HCT116 (cell line): ENCODE measurements at regions not wholly inside any gene's neighbourhood (a gene's known extent, or its start where the extent isn't known, plus 50 kb on each side); places are given as distances from the start of the nearest gene placed in this dataset.
A peak's percentile ranks its signal among the peaks of the same experiment; 100 is the strongest.

ENCODE experiments used
- ATAC-seq: fragments of 200-7000 bp; cut with Tn5 transposase; 2 replicates; pipeline ENCODE4 v1.9.1; 2020; ENCODE audit warnings: mild to moderate bottlenecking, moderate library complexity
- BruUV-seq: library from RNA; stranded (reverse); fragments of 400-500 nt; replicated peaks from 2 replicates; lab custom pipeline; 2021; lab: Mats Ljungman, UMichigan
- CTCF ChIA-PET: fragments of 300-600 bp; sonication (Branson Sonifier 250); formaldehyde crosslinking; loops from one replicate; lab custom pipeline; 2021; ENCODE audit warnings: antibody characterized with exemption; lab: Charles Lee
- POLR2A ChIA-PET: fragments of 300-600, 350-600 bp; sonication (Branson Sonifier 250); formaldehyde crosslinking; loops from one replicate; lab custom pipeline; 2021; ENCODE audit warnings: antibody characterized with exemption; lab: Charles Lee
- RAD21 ChIA-PET, 2 experiments: fragments of 300-600 bp; sonication (Branson Sonifier 250); formaldehyde crosslinking; loops; one replicate each; lab custom pipeline; 2023; ENCODE audit warnings: low total read pairs in 2 of 2; ENCODE audit not compliant: uncharacterized antibody in 2 of 2, unreplicated experiment in 2 of 2, low non-redundant PET in 1 of 2; lab: Charles Lee
- DNase-seq: peaks from one replicate; pipeline ENCODE4 v3.0.0-alpha.2; 2010; ENCODE audit warnings: low read depth, low spot score
- H2AFZ ChIP-seq: fragments of 200-600 bp; shearing (Covaris generic), sonication (generic); 2 replicates; pipeline ENCODE4 v1.6.1; 2017; ENCODE audit warnings: low read depth, mixed run types, mixed read lengths, antibody characterized with exemption, low read length; ENCODE audit not compliant: poor library complexity, severe bottlenecking
- H3K27ac ChIP-seq: 2 replicates; pipeline ENCODE4 v1.5.1; 2012; ENCODE audit warnings: low read depth, low read length
- H3K27me3 ChIP-seq: fragments of 200-600 bp; sonication (generic); 2 replicates; pipeline ENCODE4 v1.6.1; 2016; ENCODE audit warnings: mixed run types, low read length, mixed read lengths; ENCODE audit not compliant: insufficient read depth
- H3K36me3 ChIP-seq, 2 experiments: fragments of 200-500 bp in 1 of 2; fragments of 200-600 bp in 1 of 2; sonication (Bioruptor generic) in 1 of 2; sonication (generic) in 1 of 2; 2 replicates each; pipeline versions ENCODE4 v1.5.1 to v1.6.1; 2014 to 2016; ENCODE audit warnings: low read length in 2 of 2, inconsistent platforms in 1 of 2, mixed read lengths in 1 of 2, mixed run types in 1 of 2; ENCODE audit not compliant: insufficient read depth in 2 of 2, control insufficient read depth in 1 of 2
- H3K4me1 ChIP-seq, 2 experiments: fragments of 200-600 bp in 1 of 2; sonication (generic) in 1 of 2; 2 replicates each; pipeline versions ENCODE4 v1.5.1 to v1.6.1; 2012 to 2017; ENCODE audit warnings: low read length in 2 of 2, inconsistent platforms in 1 of 2, mild to moderate bottlenecking in 1 of 2, mixed read lengths in 1 of 2, mixed run types in 1 of 2, moderate library complexity in 1 of 2; ENCODE audit not compliant: insufficient read depth in 2 of 2, control insufficient read depth in 1 of 2
- H3K4me2 ChIP-seq: fragments of 200-600 bp; sonication (generic); 2 replicates; pipeline ENCODE4 v1.6.1; 2017; ENCODE audit warnings: mixed run types, low read length, mixed read lengths
- H3K4me3 ChIP-seq, 2 experiments: fragments of 200-600 bp in 1 of 2; sonication (generic) in 1 of 2; replicated peaks in 1 of 2; 2 replicates each; pipeline ENCODE4 v1.5.1; 2011 to 2016; ENCODE audit warnings: low read length in 2 of 2, control low read depth in 1 of 2, low read depth in 1 of 2, mild to moderate bottlenecking in 1 of 2, mixed read lengths in 1 of 2, mixed run types in 1 of 2
- H3K79me2 ChIP-seq: fragments of 200-600 bp; sonication (generic); 2 replicates; pipeline ENCODE4 v1.6.1; 2017; ENCODE audit warnings: mild to moderate bottlenecking, mixed run types, low read length, moderate library complexity, mixed read lengths; ENCODE audit not compliant: insufficient read depth
- H3K9ac ChIP-seq: fragments of 200-600 bp; sonication (generic); 2 replicates; pipeline ENCODE4 v1.6.1; 2016; ENCODE audit warnings: low read length, mixed read lengths
- H3K9me2 ChIP-seq: fragments of 200-600 bp; sonication (generic), shearing (Covaris generic); 2 replicates; pipeline ENCODE4 v1.6.1; 2017; ENCODE audit warnings: mixed run types, mild to moderate bottlenecking, moderate library complexity; ENCODE audit not compliant: insufficient read depth
- H3K9me3 ChIP-seq, 2 experiments: fragments of 200-500 bp in 1 of 2; fragments of 200-600 bp in 1 of 2; sonication (Bioruptor generic) in 1 of 2; sonication (generic) in 1 of 2; 2 replicates each; pipeline ENCODE4 v1.6.1; 2014 to 2017; ENCODE audit warnings: low read length in 2 of 2, mixed read lengths in 2 of 2, inconsistent platforms in 1 of 2, low read depth in 1 of 2, mild to moderate bottlenecking in 1 of 2, mixed run types in 1 of 2, moderate library complexity in 1 of 2; ENCODE audit not compliant: control insufficient read depth in 1 of 2, insufficient read depth in 1 of 2
- H4K20me1 ChIP-seq: fragments of 200-600 bp; sonication (generic), shearing (Covaris generic); 2 replicates; pipeline ENCODE4 v1.6.1; 2017; ENCODE audit warnings: mixed run types, mild to moderate bottlenecking, moderate library complexity; ENCODE audit not compliant: insufficient read depth
- ATF3 ChIP-seq: IDR thresholded peaks from 2 replicates; pipeline ENCODE4 v1.6.1; 2012
- CBX3 ChIP-seq: IDR thresholded peaks from 2 replicates; pipeline ENCODE4 v1.6.1; 2012; ENCODE audit warnings: low read depth
- CTCF ChIP-seq, 3 experiments: fragments of 200-600 bp in 1 of 3; sonication (generic) in 1 of 3; IDR thresholded peaks in 2 of 3; conservative IDR thresholded peaks in 1 of 3; 2 replicates each; pipeline ENCODE4 v1.5.1; 2012 to 2017; ENCODE audit warnings: low read depth in 2 of 3, low read length in 2 of 3, antibody characterized with exemption in 1 of 3, borderline replicate concordance in 1 of 3, control low read depth in 1 of 3, mild to moderate bottlenecking in 1 of 3, mixed read lengths in 1 of 3, mixed run types in 1 of 3, moderate library complexity in 1 of 3; ENCODE audit not compliant: insufficient read depth in 1 of 3
- EGR1 ChIP-seq: IDR thresholded peaks from 2 replicates; pipeline ENCODE4 v1.6.1; 2012; ENCODE audit warnings: low read depth
- EZH2 ChIP-seq: fragments of 200-600 bp; sonication (generic); IDR thresholded peaks from 2 replicates; pipeline ENCODE4 v1.6.1; 2017; ENCODE audit warnings: antibody characterized with exemption, mixed run types
- EZH2phosphoT487 ChIP-seq: fragments of 200-600 bp; IDR thresholded peaks from 2 replicates; pipeline ENCODE4 v1.6.1; 2018; ENCODE audit warnings: antibody characterized with exemption, borderline replicate concordance
- FOSL1 ChIP-seq: IDR thresholded peaks from 2 replicates; pipeline ENCODE4 v1.6.1; 2012; ENCODE audit warnings: low read depth
- MAX ChIP-seq: IDR thresholded peaks from 2 replicates; pipeline ENCODE4 v1.6.1; 2012
- POLR2AphosphoS5 ChIP-seq: IDR thresholded peaks from 2 replicates; pipeline ENCODE4 v1.6.1; 2011; ENCODE audit warnings: mild to moderate bottlenecking, low read depth, low read length, moderate library complexity
- RAD21 ChIP-seq: IDR thresholded peaks from 2 replicates; pipeline ENCODE4 v1.6.1; 2012; ENCODE audit warnings: low read depth, mild to moderate bottlenecking
- REST ChIP-seq: IDR thresholded peaks from 2 replicates; pipeline ENCODE4 v1.6.1; 2012; ENCODE audit warnings: low read depth
- SIN3A ChIP-seq: IDR thresholded peaks from 2 replicates; pipeline ENCODE4 v1.6.1; 2012; ENCODE audit warnings: low read depth
- SP1 ChIP-seq: IDR thresholded peaks from 2 replicates; pipeline ENCODE4 v1.6.1; 2012; ENCODE audit warnings: low read depth
- SRF ChIP-seq: IDR thresholded peaks from 2 replicates; pipeline ENCODE4 v1.6.1; 2012; ENCODE audit warnings: low read depth
- TCF7L2 ChIP-seq: IDR thresholded peaks from 2 replicates; pipeline ENCODE4 v1.7.0; 2011; ENCODE audit warnings: borderline replicate concordance, inconsistent platforms; ENCODE audit not compliant: insufficient read depth, insufficient read length; ENCODE audit errors: extremely low read depth
- YY1 ChIP-seq: IDR thresholded peaks from 2 replicates; pipeline ENCODE4 v1.6.1; 2011; ENCODE audit warnings: low read length, low read depth, moderate library complexity, mild to moderate bottlenecking; ENCODE audit not compliant: insufficient replicate concordance; ENCODE audit errors: extremely low read depth
- ZBTB33 ChIP-seq: IDR thresholded peaks from 2 replicates; pipeline ENCODE4 v1.6.1; 2011; ENCODE audit warnings: mild to moderate bottlenecking, low read length, moderate library complexity; ENCODE audit not compliant: insufficient replicate concordance; ENCODE audit errors: extremely low read depth
- ZFX ChIP-seq: fragments of 450-650 bp; IDR thresholded peaks from 2 replicates; pipeline ENCODE4 v1.6.1; 2017
- ZNF274 ChIP-seq: fragments of 200-500 bp; sonication (Bioruptor generic); IDR thresholded peaks from 2 replicates; pipeline ENCODE4 v1.6.1; 2014; ENCODE audit warnings: mild to moderate bottlenecking, low read depth, low read length, inconsistent platforms
- intact Hi-C: fragments of 100-400 bp; cut with micrococcal nuclease; formaldehyde crosslinking; loops from 2 replicates; pipeline ENCODE4 v1.10.0; 2022

- H4K20me1 ChIP-seq, result no peaks in the 10 kb centered on the region
- no peak overlapping the region for H3K9ac ChIP-seq
- H3K4me2 ChIP-seq, result no peak overlapping the region
- no peak overlapping the region for H3K4me3 ChIP-seq
- no TSS peak for BruUV-seq
- no peaks in the 10 kb centered on the region for H3K79me2 ChIP-seq
- no peak for ATAC-seq
- no peaks in the 10 kb centered on the region for H3K27me3 ChIP-seq
- ChIA-PET RAD21 (no interaction called here), POLR2A (no interaction called here), CTCF (no interaction called here)
- DNase-seq, result no peak
- intact Hi-C loops, result no loop called here
- TF ChIP-seq YY1 (no peak), ZBTB33 (no peak), CBX3 (no peak), EGR1 (no peak), EZH2phosphoT487 (no peak), CTCF (IDR thresholded peaks at IDR 0.05 in 2 of 3, conservative IDR thresholded peaks at IDR 0.05 in 1 of 3; ENCODE audit: borderline replicate concordance in 1 of 3, insufficient read depth in 1 of 3, low read depth in 2 of 3, low read length in 2 of 3) (no peak), REST (no peak), ZNF274 (no peak), SRF (no peak), POLR2AphosphoS5 (no peak), EZH2 (no peak), FOSL1 (no peak), ATF3 (no peak), RAD21 (no peak), MAX (no peak), TCF7L2 (no peak), SIN3A (no peak), SP1 (no peak), ZFX (no peak)
- H3K9me2 ChIP-seq, result no peaks in the 10 kb centered on the region
- no peaks in the 10 kb centered on the region for H3K36me3 ChIP-seq
- H3K4me1 ChIP-seq, result no peaks in the 10 kb centered on the region
- no peak overlapping the region for H3K27ac ChIP-seq
- peak overlapping the region; percentile 11 for H2AFZ ChIP-seq
- no peaks in the 10 kb centered on the region for H3K9me3 ChIP-seq
Observed at GRCh38 chr5:85648495-85648894, 969.2 kb upstream of the COX7C start.
